SK-N-SH (cell line): ENCODE measurements at regions not wholly inside any gene's neighbourhood (a gene's known extent, or its start where the extent isn't known, plus 50 kb on each side); places are given as distances from the start of the nearest gene placed in this dataset.

Source experiments
- CTCF ChIA-PET: fragments of 300-600, 350-600 bp; formaldehyde crosslinking; extraction: SDS; loops from one replicate; lab custom pipeline; 2021; lab: Yijun Ruan, JAX
- POLR2A ChIA-PET: fragments of 350-600 bp; sonication (Branson Sonifier 250); formaldehyde crosslinking; extraction: SDS; loops from one replicate; lab custom pipeline; 2020; ENCODE audit warnings: antibody characterized with exemption, inconsistent platforms; lab: Yijun Ruan, JAX
- DNase-seq: peaks from one replicate; pipeline ENCODE4 v3.0.0; 2012
- H2AFZ ChIP-seq: fragments of 200-600 bp; sonication (generic); 2 replicates; pipeline ENCODE4 v1.8.1; 2016; ENCODE audit warnings: antibody characterized with exemption, mild to moderate bottlenecking, low read depth
- H3F3A ChIP-seq: fragments of 200-600 bp; sonication (generic); replicated peaks from 2 replicates; pipeline ENCODE3; 2016; ENCODE audit warnings: antibody characterized with exemption, mild to moderate bottlenecking; ENCODE audit not compliant: insufficient read depth
- H3K27ac ChIP-seq, 2 experiments: fragments of 200-500 bp in 1 of 2; fragments of 200-600 bp in 1 of 2; sonication (Bioruptor generic) in 1 of 2; sonication (generic), shearing (Covaris generic) in 1 of 2; 2 replicates each; pipeline versions ENCODE4 v1.5.1 to v1.6.1; 2014 to 2016; ENCODE audit warnings: low read depth in 2 of 2, inconsistent platforms in 1 of 2, low read length in 1 of 2, mild to moderate bottlenecking in 1 of 2, mixed read lengths in 1 of 2
- H3K27me3 ChIP-seq: fragments of 200-600 bp; sonication (generic), shearing (Covaris generic); 2 replicates; pipeline ENCODE4 v1.6.1; 2016; ENCODE audit warnings: mixed run types; ENCODE audit not compliant: insufficient read depth
- H3K36me3 ChIP-seq, 2 experiments: fragments of 200-500 bp in 1 of 2; fragments of 200-600 bp in 1 of 2; sonication (Bioruptor generic) in 1 of 2; sonication (generic) in 1 of 2; replicated peaks in 1 of 2; 2 replicates each; pipeline versions ENCODE3 to v1.5.1; 2014 to 2016; ENCODE audit warnings: low read length in 1 of 2, mild to moderate bottlenecking in 1 of 2; ENCODE audit not compliant: insufficient read depth in 2 of 2, control insufficient read depth in 1 of 2
- H3K4me1 ChIP-seq, 2 experiments: fragments of 200-500 bp in 1 of 2; fragments of 200-600 bp in 1 of 2; sonication (Bioruptor generic) in 1 of 2; sonication (generic), shearing (Covaris generic) in 1 of 2; 2 replicates each; pipeline versions ENCODE4 v1.5.1 to v1.6.1; 2014 to 2016; ENCODE audit warnings: low read depth in 1 of 2, low read length in 1 of 2, mixed run types in 1 of 2; ENCODE audit not compliant: insufficient read depth in 2 of 2, control insufficient read depth in 1 of 2
- H3K4me2 ChIP-seq: fragments of 200-600 bp; sonication (generic), shearing (Covaris generic); 2 replicates; pipeline ENCODE4 v1.6.1; 2017; ENCODE audit warnings: mixed run types
- H3K4me3 ChIP-seq, 2 experiments: fragments of 200-500 bp in 1 of 2; fragments of 200-600 bp in 1 of 2; sonication (Bioruptor generic) in 1 of 2; sonication (generic), shearing (Covaris generic) in 1 of 2; 2 replicates each; pipeline versions ENCODE4 v1.5.1 to v1.8.1; 2014 to 2016; ENCODE audit warnings: low read depth in 2 of 2, inconsistent platforms in 1 of 2, low read length in 1 of 2, mild to moderate bottlenecking in 1 of 2, mixed read lengths in 1 of 2, moderate library complexity in 1 of 2
- H3K79me2 ChIP-seq: fragments of 200-600 bp; sonication (generic); 2 replicates; pipeline ENCODE4 v1.8.1; 2017; ENCODE audit warnings: mild to moderate bottlenecking; ENCODE audit not compliant: insufficient read depth
- H3K9ac ChIP-seq: fragments of 200-600 bp; sonication (generic); 2 replicates; pipeline ENCODE4 v1.6.1; 2017; ENCODE audit warnings: mixed run types
- H3K9me2 ChIP-seq: fragments of 200-600 bp; sonication (generic); 2 replicates; pipeline ENCODE4 v1.6.1; 2017; ENCODE audit warnings: mixed run types
- H3K9me3 ChIP-seq: fragments of 200-600 bp; sonication (generic); 2 replicates; pipeline ENCODE4 v1.6.1; 2017; ENCODE audit warnings: mixed run types, mild to moderate bottlenecking, moderate library complexity
- H4K20me1 ChIP-seq: fragments of 200-600 bp; sonication (generic); 2 replicates; pipeline ENCODE4 v1.6.1; 2017; ENCODE audit warnings: mild to moderate bottlenecking, mixed run types; ENCODE audit not compliant: insufficient read depth
- CTCF ChIP-seq: fragments of 200-600 bp; sonication (generic); IDR thresholded peaks from 2 replicates; pipeline ENCODE4 v1.6.1; 2017; ENCODE audit warnings: antibody characterized with exemption, mild to moderate bottlenecking, moderate library complexity
- EP300 ChIP-seq, 2 experiments: IDR thresholded peaks; 2 replicates each; pipeline versions ENCODE4 v1.4.0 to v1.6.1; 2012; ENCODE audit warnings: borderline replicate concordance in 1 of 2, low read depth in 1 of 2, low read length in 1 of 2
- FOSL2 ChIP-seq: IDR thresholded peaks from 2 replicates; pipeline ENCODE4 v1.4.0; 2012; ENCODE audit warnings: low read depth, mild to moderate bottlenecking, moderate library complexity, borderline replicate concordance
- FOXM1 ChIP-seq: IDR thresholded peaks from 2 replicates; pipeline ENCODE4 v1.4.0; 2012; ENCODE audit warnings: low read depth, mild to moderate bottlenecking
- GABPA ChIP-seq: IDR thresholded peaks from 2 replicates; pipeline ENCODE4 v1.4.0; 2012; ENCODE audit warnings: low read depth, mild to moderate bottlenecking
- NRF1 ChIP-seq: IDR thresholded peaks from 2 replicates; pipeline ENCODE4 v1.6.1; 2012; ENCODE audit warnings: low read depth, mild to moderate bottlenecking, low read length
- POLR2AphosphoS5 ChIP-seq: IDR thresholded peaks from 2 replicates; pipeline ENCODE4 v1.6.1; 2012; ENCODE audit warnings: low read depth, low read length
- RAD21 ChIP-seq: IDR thresholded peaks from 2 replicates; pipeline ENCODE4 v1.6.1; 2012; ENCODE audit warnings: mild to moderate bottlenecking, low read length
- RCOR1 ChIP-seq: fragments of 150-350 bp; IDR thresholded peaks from 2 replicates; pipeline ENCODE4 v1.6.1; 2017; ENCODE audit warnings: antibody characterized with exemption, low read length
- RFX5 ChIP-seq: IDR thresholded peaks from 2 replicates; pipeline ENCODE4 v1.6.1; 2012; ENCODE audit warnings: mild to moderate bottlenecking, improper control_type of control experiment, low read length
- RXRA ChIP-seq: IDR thresholded peaks from 2 replicates; pipeline ENCODE4 v1.4.0; 2012; ENCODE audit warnings: low read depth, mild to moderate bottlenecking, borderline replicate concordance
- SIN3A ChIP-seq: IDR thresholded peaks from 2 replicates; pipeline ENCODE4 v1.6.1; 2012; ENCODE audit warnings: low read depth, mild to moderate bottlenecking, low read length, moderate library complexity, borderline replicate concordance
- SMC3 ChIP-seq: IDR thresholded peaks from 2 replicates; pipeline ENCODE4 v1.6.1; 2012; ENCODE audit warnings: low read depth, low read length, improper control_type of control experiment
- TAF1 ChIP-seq: IDR thresholded peaks from 2 replicates; pipeline ENCODE4 v1.6.1; 2012; ENCODE audit warnings: low read depth, mild to moderate bottlenecking, low read length, moderate library complexity, borderline replicate concordance
- USF1 ChIP-seq: IDR thresholded peaks from 2 replicates; pipeline ENCODE4 v1.4.0; 2012; ENCODE audit warnings: low read depth, borderline replicate concordance
- WGBS: methylation state at CpG from one replicate; pipeline ENCODE4 v1.1.6; 2017; ENCODE audit warnings: low lambda C conversion rate; 5-methylcytosine and 5-hydroxymethylcytosine counted together
- TF ChIP-seq, protein P1 (sequence below): fragments of 150-350 bp; IDR thresholded peaks from 2 replicates; pipeline ENCODE4 v1.6.1; 2016; ENCODE audit warnings: mild to moderate bottlenecking, low read depth, low read length
- TF ChIP-seq, protein P2 (sequence below): IDR thresholded peaks from 2 replicates; pipeline ENCODE4; 2012
- TF ChIP-seq, protein P3 (sequence below): IDR thresholded peaks from 2 replicates; pipeline ENCODE4 v1.4.0; 2012; ENCODE audit warnings: low read depth, borderline replicate concordance

DNA sequence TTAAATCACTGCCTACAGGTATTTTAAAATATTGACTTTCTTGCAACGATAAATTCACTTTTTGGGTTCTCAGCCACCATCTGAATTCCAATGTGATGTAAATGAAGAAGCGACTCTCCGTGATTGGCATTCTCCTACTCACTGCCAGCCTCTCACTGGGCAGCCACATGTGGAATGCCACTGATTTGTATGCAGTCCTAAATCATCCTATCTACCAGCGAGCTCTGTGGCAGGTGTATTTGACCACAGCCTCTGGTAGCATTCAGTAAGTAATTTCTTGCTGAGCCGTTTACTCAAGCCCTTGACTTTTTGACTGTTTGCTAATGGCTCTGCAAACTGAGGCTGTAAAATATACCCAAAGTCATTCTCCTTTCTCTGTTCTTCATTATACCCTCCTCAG, 559.0 kb upstream of the SLC10A2 start:
- CTCF ChIA-PET: no interaction called here
- 21% methylated on average over 5 of the region's 5 CpGs for whole genome bisulfite sequencing

GRCh38 chr13:103618151-103618550, 551.9 kb upstream of the SLC10A2 start:
- H4K20me1 ChIP-seq: no peaks in the 10 kb centered on the region
- no peaks in the 10 kb centered on the region for H3K36me3 ChIP-seq
- H3K4me3 ChIP-seq: no peak overlapping the region
- H2AFZ ChIP-seq: no peak overlapping the region
- CTCF ChIA-PET: no interaction called here
- H3K27ac ChIP-seq: peak overlapping the region in 1 of 2 experiments; percentile 71; a peak in 2 of 4 replicates
- TF ChIP-seq FOXM1 (no peak), EP300 (IDR thresholded peaks at IDR 0.05; ENCODE audit: borderline replicate concordance in 1 of 2, low read depth in 1 of 2, low read length in 1 of 2) (no peak), RXRA (no peak), POLR2AphosphoS5 (no peak), GABPA (no peak), CTCF (no peak)
- TF ChIP-seq, protein P1, sequence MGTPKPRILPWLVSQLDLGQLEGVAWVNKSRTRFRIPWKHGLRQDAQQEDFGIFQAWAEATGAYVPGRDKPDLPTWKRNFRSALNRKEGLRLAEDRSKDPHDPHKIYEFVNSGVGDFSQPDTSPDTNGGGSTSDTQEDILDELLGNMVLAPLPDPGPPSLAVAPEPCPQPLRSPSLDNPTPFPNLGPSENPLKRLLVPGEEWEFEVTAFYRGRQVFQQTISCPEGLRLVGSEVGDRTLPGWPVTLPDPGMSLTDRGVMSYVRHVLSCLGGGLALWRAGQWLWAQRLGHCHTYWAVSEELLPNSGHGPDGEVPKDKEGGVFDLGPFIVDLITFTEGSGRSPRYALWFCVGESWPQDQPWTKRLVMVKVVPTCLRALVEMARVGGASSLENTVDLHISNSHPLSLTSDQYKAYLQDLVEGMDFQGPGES: no peak
- DNase-seq: no peak
- H3K9me2 ChIP-seq: no peaks in the 10 kb centered on the region
- H3K4me1 ChIP-seq: no peaks in the 10 kb centered on the region; a peak in 2 of 4 replicates
- H3F3A ChIP-seq: no peaks in the 10 kb centered on the region
- H3K9ac ChIP-seq: no peak overlapping the region
- no peaks in the 10 kb centered on the region for H3K79me2 ChIP-seq
- H3K4me2 ChIP-seq: no peak overlapping the region
- 0 out of 2 replicates have a peak, but pooled peaks cover 6% of the 10 kb centered on the region for H3K9me3 ChIP-seq
- WGBS: 60% methylated on average over 1 of the region's 1 CpG
- POLR2A ChIA-PET: no interaction called here
- no peaks in the 10 kb centered on the region for H3K27me3 ChIP-seq

More for the DNA sequence above, 559.0 kb upstream of the SLC10A2 start:
- Histone ChIP-seq H2AFZ (no peak overlapping the region), H3K9ac (no peak overlapping the region), H3K79me2 (no peaks in the 10 kb centered on the region), H3K27me3 (no peaks in the 10 kb centered on the region), H3K4me3 (no peak overlapping the region), H3K4me2 (no peak overlapping the region), H3K36me3 (no peaks in the 10 kb centered on the region), H3K4me1 (no peaks in the 10 kb centered on the region), H3F3A (no peaks in the 10 kb centered on the region), H3K27ac (no peak overlapping the region; a peak in 1 of 4 replicates)
- POLR2A ChIA-PET: no interaction called here
- DNase-seq: no peak
- TF ChIP-seq FOSL2: no peak
- no peak for TF ChIP-seq SIN3A
- TF ChIP-seq RAD21: no peak
- TF ChIP-seq RCOR1: no peak
- TF ChIP-seq, protein P2, sequence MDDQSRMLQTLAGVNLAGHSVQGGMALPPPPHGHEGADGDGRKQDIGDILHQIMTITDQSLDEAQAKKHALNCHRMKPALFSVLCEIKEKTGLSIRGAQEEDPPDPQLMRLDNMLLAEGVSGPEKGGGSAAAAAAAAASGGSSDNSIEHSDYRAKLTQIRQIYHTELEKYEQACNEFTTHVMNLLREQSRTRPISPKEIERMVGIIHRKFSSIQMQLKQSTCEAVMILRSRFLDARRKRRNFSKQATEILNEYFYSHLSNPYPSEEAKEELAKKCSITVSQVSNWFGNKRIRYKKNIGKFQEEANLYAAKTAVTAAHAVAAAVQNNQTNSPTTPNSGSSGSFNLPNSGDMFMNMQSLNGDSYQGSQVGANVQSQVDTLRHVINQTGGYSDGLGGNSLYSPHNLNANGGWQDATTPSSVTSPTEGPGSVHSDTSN: no peak
- no peak for TF ChIP-seq USF1
- TF ChIP-seq NRF1: no peak
- TF ChIP-seq TAF1: no peak
- no peak for TF ChIP-seq SMC3
- no peak for TF ChIP-seq RFX5
- TF ChIP-seq FOXM1: no peak
- TF ChIP-seq, protein P3, sequence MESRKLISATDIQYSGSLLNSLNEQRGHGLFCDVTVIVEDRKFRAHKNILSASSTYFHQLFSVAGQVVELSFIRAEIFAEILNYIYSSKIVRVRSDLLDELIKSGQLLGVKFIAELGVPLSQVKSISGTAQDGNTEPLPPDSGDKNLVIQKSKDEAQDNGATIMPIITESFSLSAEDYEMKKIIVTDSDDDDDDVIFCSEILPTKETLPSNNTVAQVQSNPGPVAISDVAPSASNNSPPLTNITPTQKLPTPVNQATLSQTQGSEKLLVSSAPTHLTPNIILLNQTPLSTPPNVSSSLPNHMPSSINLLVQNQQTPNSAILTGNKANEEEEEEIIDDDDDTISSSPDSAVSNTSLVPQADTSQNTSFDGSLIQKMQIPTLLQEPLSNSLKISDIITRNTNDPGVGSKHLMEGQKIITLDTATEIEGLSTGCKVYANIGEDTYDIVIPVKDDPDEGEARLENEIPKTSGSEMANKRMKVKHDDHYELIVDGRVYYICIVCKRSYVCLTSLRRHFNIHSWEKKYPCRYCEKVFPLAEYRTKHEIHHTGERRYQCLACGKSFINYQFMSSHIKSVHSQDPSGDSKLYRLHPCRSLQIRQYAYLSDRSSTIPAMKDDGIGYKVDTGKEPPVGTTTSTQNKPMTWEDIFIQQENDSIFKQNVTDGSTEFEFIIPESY: no peak
- TF ChIP-seq, all 33 proteins: peak for 0
- no peaks in the 10 kb centered on the region for H4K20me1 ChIP-seq
- H3K9me3 ChIP-seq: peaks cover 12% of the 10 kb centered on the region; the same call in 1 of the 2 replicates
- no peaks in the 10 kb centered on the region for H3K9me2 ChIP-seq
